Ovary (tissue), 7 donors: ENCODE measurements at regions not wholly inside any gene's neighbourhood (a gene's known extent, or its start where the extent isn't known, plus 50 kb on each side); places are given as distances from the start of the nearest gene placed in this dataset.

Experiments used
- DNase-seq, 5 donors: peaks; one replicate each; pipeline ENCODE4 v3.0.0-alpha.2; 2019 to 2020
- H3K27ac ChIP-seq, 2 donors: fragments of 200-600 bp; one replicate each; pipeline versions ENCODE4 v1.5.1 to v1.8.0; 2019 to 2022
- H3K27me3 ChIP-seq: fragments of 200-600 bp; one replicate; pipeline ENCODE4 v1.8.0; 2022
- H3K36me3 ChIP-seq: fragments of 200-600 bp; sonication (generic); one replicate; pipeline ENCODE4 v1.5.1; 2019
- H3K4me1 ChIP-seq: one replicate; pipeline ENCODE4 v1.8.1; 2013; ENCODE audit warnings: mild to moderate bottlenecking, moderate library complexity; ENCODE audit not compliant: insufficient read depth
- H3K4me3 ChIP-seq: fragments of 200-600 bp; sonication (generic); one replicate; pipeline ENCODE4 v1.5.1; 2017
- H3K9me3 ChIP-seq, 2 donors: fragments of 200-600 bp in 1 of 2; sonication (generic) in 1 of 2; one replicate each; pipeline versions ENCODE4 v1.5.1 to v1.8.1; 2013 to 2019; ENCODE audit warnings: mild to moderate bottlenecking in 1 of 2, moderate library complexity in 1 of 2
- CTCF ChIP-seq, 3 donors: fragments of 450-650 bp in 2 of 3; fragments of 200-600 bp in 1 of 3; IDR thresholded peaks; one replicate each; pipeline versions ENCODE4 v1.5.1 to v1.8.0; 2016 to 2022; ENCODE audit warnings: antibody characterized with exemption in 3 of 3, mild to moderate bottlenecking in 1 of 3
- EP300 ChIP-seq: sonication (generic); formaldehyde crosslinking; IDR thresholded peaks from one replicate; pipeline ENCODE4 v1.6.1; 2017; ENCODE audit warnings: antibody characterized with exemption
- POLR2A ChIP-seq: fragments of 450-650 bp; IDR thresholded peaks from one replicate; pipeline ENCODE4 v1.6.1; 2017; ENCODE audit warnings: antibody characterized with exemption, mild to moderate bottlenecking, moderate library complexity
- WGBS, 3 donors: extraction: QIAGEN DNeasy Blood & Tissue Kit in 1 of 3; methylation state at CpG; one replicate each; pipeline versions ENCODE4 v1.1.5 to v1.1.7; 2013 to 2017; 5-methylcytosine and 5-hydroxymethylcytosine counted together
- intact Hi-C, 4 donors: fragments of 100-400 bp; cut with DNase I; formaldehyde crosslinking; loops; one replicate each; pipeline versions ENCODE4 v1.11.0 to v1.15.1; 2022 to 2023
- donor health status: DM: no; HTN: no; CAD: no; lungs with moderate emphysema.
- donor health status: DM: no; HTN: no; CAD: no.
- donor health status: Bipolar disorder and iron deficiency.
- donor health status: DM: no; HTN: no; CAD: no.
- donor health status: DM: yes; HTN: yes; CAD: no.

GRCh38 chr2:20563833-20564232, 87.1 kb downstream of the HS1BP3 start:
- Histone ChIP-seq H3K27me3 (no peaks in the 10 kb centered on the region), H3K36me3 (no peaks in the 10 kb centered on the region), H3K27ac (no peak overlapping the region), H3K9me3 (no peaks in the 10 kb centered on the region), H3K4me1 (no peaks in the 10 kb centered on the region), H3K4me3 (no peak overlapping the region)
- no peak for TF ChIP-seq POLR2A
- TF ChIP-seq EP300, result no peak
- no peak for TF ChIP-seq CTCF (IDR thresholded peaks at IDR 0.05)
- intact Hi-C loops, result loop anchor here in 1 of 4 donors (5.0 kb wide), 1 partner anchor 47 kb away; no protein-coding TSS in a partner anchor
- no peak for DNase-seq
- WGBS, 3 donors, result 71 to 78% (median 77%) methylated on average over 5 of the region's 5 CpGs

GRCh38 chr2:20565101-20565622, 85.7 kb downstream of the HS1BP3 start:
- TF ChIP-seq CTCF (IDR thresholded peaks at IDR 0.05) (no peak), EP300 (no peak), POLR2A (no peak)
- Histone ChIP-seq H3K4me1 (no peaks in the 10 kb centered on the region), H3K4me3 (no peak overlapping the region), H3K9me3 (no peaks in the 10 kb centered on the region), H3K27ac (no peak overlapping the region), H3K27me3 (no peaks in the 10 kb centered on the region), H3K36me3 (no peaks in the 10 kb centered on the region)
- 71 to 88% (median 86%) methylated on average over 6 to 7 of the region's 7 CpGs for WGBS, 3 donors
- intact Hi-C loops, result no loop called here
- peak in 1 of 5 donors; percentile 15 for DNase-seq

GRCh38 chr2:20565623-20566236, 85.2 kb downstream of the HS1BP3 start:
- no peaks in the 10 kb centered on the region for H3K9me3 ChIP-seq
- H3K36me3 ChIP-seq, result no peaks in the 10 kb centered on the region
- no peak overlapping the region for H3K4me3 ChIP-seq
- intact Hi-C loops, result no loop called here
- 63 to 68% (median 63%) methylated on average over 8 of the region's 8 CpGs for WGBS, 3 donors
- H3K4me1 ChIP-seq, result no peaks in the 10 kb centered on the region
- no peak overlapping the region for H3K27ac ChIP-seq
- TF ChIP-seq EP300, result no peak
- no peak for TF ChIP-seq CTCF (IDR thresholded peaks at IDR 0.05)
- TF ChIP-seq POLR2A, result no peak
- DNase-seq, result peak in 1 of 5 donors; percentile 21
- no peaks in the 10 kb centered on the region for H3K27me3 ChIP-seq

- Histone ChIP-seq H3K4me1 (no peaks in the 10 kb centered on the region), H3K27ac (no peak overlapping the region), H3K4me3 (no peak overlapping the region), H3K27me3 (no peaks in the 10 kb centered on the region), H3K36me3 (no peaks in the 10 kb centered on the region), H3K9me3 (no peaks in the 10 kb centered on the region)
- WGBS, 3 donors, result 89 to 96% (median 93%) methylated on average over 4 of the region's 4 CpGs
- TF ChIP-seq POLR2A (no peak), EP300 (no peak), CTCF (IDR thresholded peaks at IDR 0.05) (no peak)
- DNase-seq, result peak in 1 of 5 donors; percentile 2
- intact Hi-C loops, result no loop called here
Measured at GRCh38 chr2:20566331-20566730, 84.6 kb downstream of the HS1BP3 start.
